D341Med (cell line): ENCODE measurements at regions not wholly inside any gene's neighbourhood (a gene's known extent, or its start where the extent isn't known, plus 50 kb on each side); places are given as distances from the start of the nearest gene placed in this dataset.
A peak's percentile ranks its signal among the peaks of the same experiment; 100 is the strongest.
"Not testable (repeated sequence)": the region's sequence is repeated elsewhere in the genome, so short reads cannot be mapped to it uniquely, and the experiment has no call there.

Experiments used
- DNase-seq: peaks from one replicate; pipeline ENCODE4 v3.0.0; 2012; ENCODE audit warnings: low spot score

- no peak for DNase-seq
Measured at GRCh38 chr11:38562562-38562961, 1964.5 kb upstream of the RAG2 start.

DNA sequence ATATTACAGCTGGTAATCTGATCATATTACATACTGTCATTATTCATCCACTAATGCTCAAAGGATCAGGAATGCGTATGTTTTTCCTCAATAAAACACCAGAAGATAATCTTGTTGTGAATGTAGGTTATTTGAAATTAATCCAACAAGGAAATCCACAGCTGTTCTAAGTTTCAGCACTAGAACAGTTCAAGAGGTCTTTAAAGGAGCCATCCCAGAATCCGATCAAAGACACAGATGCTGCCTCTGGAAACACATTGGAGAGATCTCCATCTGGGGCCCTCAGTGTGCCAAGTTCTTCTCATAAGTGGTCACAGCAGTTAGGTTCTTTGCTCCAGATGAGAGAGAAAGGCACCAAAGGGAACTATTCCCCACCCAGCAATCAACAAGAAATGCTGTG is 1955.1 kb upstream of the RAG2 start:
- DNase-seq, result peak; percentile 43

DNA sequence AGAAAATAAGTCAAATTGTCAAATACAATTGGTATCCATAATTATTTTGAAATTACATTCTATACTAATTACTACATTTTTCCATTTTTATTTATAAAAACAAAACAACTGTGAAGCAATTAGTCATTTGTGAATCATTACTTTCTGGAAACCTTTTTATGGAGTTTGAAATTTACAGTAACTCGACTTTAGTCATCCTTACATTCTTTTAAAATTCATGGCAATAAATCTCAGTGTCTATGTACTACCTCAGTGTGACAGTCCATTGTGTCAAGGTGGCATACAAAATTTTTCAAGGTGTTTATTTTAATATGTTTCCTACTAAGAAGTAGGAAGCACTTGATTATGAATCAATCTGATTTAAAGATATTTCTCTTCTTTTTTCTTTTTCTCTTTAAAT is 1949.4 kb upstream of the RAG2 start:
- no peak for DNase-seq

DNA sequence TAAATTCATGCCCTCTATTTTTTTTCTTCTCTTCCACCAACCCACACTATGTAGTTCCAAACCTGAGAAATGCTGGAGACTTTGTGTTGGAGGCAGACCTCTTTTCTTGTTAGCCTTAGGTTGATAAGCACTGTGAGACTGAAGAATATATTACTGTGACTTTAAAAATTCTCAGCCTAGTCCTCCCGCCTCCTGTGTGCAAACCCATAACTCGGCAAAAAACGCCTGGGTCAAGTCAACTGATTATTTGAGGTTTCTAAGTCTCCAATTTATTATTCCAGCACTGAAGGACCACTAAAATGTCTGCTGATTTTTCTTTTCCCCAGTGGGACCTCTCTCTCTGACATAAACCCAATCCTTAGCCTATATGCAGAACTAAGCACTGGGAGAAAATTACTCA is 1946.0 kb upstream of the RAG2 start:
- no peak for DNase-seq

- no peak for DNase-seq
Measured at GRCh38 chr11:38543311-38543710, 1945.3 kb upstream of the RAG2 start.

DNA sequence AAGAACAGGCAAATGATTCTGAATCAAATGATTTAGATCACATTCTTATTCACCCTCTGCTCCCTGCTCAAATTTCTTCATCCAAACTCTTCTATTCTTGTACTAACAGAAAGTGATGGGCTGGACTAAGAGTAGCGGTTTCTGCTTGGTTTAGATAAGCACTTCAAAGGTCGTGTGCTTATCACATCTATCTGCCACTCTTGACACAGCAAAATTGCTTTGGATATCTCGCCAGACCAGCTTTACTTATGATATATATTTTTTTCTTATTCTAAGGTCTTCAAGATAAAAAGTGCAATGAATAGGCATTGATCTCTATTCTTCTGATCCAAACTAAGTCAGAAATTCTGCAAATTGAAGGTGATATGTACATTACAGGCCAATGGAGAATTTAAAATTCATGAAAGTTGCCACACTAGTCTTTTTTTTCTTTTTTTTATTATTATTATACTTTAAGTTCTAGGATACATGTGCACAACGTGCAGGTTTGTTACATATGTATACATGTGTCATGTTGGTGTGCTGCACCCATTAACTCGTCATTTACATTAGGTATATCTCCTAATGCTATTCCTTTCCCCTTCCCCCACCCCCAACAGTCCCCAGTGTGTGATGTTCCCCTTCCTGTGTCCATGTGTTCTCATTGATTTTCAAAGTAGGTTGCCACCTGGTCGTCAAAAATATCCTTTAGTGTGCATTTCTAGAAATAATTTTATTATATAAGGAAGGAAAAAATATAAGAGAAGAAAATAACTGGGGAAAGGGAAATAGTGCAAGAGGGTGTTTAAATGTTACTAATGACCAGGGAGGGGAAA is 1941.0 kb upstream of the RAG2 start:
- no peak for DNase-seq

GRCh38 chr11:38530226-38530625 is 1932.2 kb upstream of the RAG2 start:
- no peak for DNase-seq

DNA sequence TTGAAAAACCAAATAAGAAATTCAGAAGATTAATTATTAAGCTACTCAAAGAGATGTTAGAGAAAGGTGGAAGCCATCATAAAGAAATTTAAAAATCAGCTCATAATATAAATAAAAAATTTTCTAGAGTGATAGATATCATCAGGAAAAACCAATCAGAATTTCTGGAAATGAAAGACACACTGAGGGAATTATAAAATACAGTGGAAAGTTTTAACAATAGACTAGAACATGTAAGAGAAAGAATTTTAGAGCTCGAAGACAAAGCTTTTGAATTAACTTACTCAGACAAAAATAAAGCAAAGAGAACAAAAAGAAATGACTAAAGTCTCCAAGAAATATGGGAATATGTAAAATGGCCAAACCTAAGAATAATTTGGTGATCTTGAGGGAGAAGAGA is 1926.9 kb upstream of the RAG2 start:
- no peak for DNase-seq

DNA sequence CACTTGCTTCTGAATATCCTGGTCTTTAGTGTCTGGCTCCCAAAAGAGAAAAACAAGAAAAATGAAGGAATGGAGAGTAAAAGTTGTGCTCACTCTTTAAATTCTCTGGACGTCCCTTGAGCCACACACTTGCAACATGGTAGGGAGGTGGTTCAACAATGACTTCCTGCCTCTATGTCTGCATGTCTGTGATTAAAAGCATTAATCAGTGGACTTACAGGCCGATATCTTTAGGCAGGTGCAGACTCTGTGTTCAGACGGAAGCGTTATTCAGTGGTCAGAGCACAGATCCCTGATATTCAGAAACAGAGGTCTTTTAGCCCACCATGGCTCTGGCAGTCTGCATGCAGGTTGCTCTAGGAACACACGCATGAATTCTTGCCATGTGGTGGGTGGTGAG is 1920.0 kb upstream of the RAG2 start:
- DNase-seq, result no peak

DNA sequence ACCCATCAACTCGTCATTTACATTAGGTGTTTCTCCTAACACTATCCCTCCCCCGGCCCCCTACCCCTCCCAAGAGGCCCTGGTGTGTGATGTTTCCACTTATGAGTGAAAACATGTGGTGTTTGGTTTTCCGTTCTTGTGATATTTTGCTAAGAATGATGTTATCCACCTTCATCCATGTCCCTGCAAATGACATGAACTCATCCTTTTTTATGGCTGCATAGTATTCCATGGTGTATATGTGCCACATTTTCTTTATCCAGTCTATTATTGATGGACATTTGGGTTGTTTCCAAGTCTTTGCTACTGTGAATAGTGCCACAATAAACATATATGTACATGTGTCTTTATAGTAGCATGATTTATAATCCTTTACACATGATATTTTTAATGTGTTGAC is 1914.8 kb upstream of the RAG2 start:
- DNase-seq, result not testable (repeated sequence)

- no peak for DNase-seq
Measured at GRCh38 chr11:38510041-38510440, 1912.0 kb upstream of the RAG2 start.

GRCh38 chr11:38503876-38504275 is 1905.8 kb upstream of the RAG2 start:
- no peak for DNase-seq

- DNase-seq, result no peak
Measured at GRCh38 chr11:38498721-38499120, 1900.7 kb upstream of the RAG2 start.

- DNase-seq, result no peak
Measured at GRCh38 chr11:38491986-38492385, 1894.0 kb upstream of the RAG2 start.

DNA sequence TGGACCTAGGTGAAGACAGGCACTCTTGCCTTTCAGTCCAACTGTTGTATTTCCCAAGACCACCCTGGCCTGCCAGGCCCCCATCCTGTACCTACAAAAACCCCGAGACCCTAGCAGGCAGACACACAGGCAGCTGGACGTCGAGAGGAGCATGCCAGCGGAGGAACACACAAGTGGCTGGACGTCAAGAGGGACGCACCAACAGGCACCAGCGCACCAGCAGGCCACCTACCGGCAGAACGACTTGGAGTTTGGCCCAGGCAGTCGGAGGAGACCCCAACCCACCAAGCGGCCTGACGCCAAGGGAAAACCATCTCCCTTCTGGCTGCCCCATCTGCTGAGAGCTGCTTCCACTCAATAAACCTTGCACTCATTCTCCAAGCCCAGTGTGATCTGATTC is 1883.4 kb upstream of the RAG2 start:
- no peak for DNase-seq

GRCh38 chr11:38476808-38477575 is 1879.0 kb upstream of the RAG2 start:
- DNase-seq, result no peak

GRCh38 chr11:38461751-38462150 is 1863.7 kb upstream of the RAG2 start:
- no peak for DNase-seq

DNA sequence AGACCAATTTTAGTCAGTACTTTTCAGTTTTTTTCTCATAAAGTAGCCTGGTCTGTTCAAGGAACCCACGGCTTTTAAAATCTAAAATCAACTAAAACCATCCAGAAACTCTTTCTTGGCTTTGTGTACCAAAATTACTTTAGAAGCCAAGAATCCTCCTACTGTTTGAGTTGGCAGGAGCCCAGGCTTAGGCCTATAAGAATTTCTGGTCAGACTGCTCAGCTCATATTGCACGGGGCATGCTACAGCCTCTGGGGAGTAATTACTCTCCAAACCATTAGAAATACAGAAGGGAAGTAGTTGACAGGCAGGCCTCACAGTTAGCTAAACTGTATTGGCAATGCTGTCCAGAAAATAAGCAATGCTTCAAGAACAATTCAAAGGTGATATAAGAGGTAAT is 1862.9 kb upstream of the RAG2 start:
- peak; percentile 40 for DNase-seq

GRCh38 chr11:38460429-38460828 is 1862.4 kb upstream of the RAG2 start:
- no peak for DNase-seq

DNA sequence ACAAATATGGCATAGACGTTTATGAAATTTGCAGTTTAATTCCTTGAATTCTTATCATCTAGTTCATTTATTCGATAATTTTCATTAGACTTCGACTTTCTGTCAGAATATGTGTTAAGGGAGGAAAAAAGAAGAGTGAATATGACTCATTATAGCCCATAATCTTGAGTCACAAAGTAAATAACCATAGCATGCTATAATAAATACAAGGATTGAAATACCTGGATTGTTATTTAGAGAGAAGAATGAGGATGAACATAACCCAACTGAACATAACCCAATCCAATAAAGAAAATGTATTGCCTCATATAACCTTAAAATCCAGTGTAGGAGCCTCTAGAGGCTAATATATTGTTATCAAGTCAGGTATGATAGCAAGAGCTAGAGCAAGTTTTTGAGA is 1858.3 kb upstream of the RAG2 start:
- DNase-seq, result no peak

DNA sequence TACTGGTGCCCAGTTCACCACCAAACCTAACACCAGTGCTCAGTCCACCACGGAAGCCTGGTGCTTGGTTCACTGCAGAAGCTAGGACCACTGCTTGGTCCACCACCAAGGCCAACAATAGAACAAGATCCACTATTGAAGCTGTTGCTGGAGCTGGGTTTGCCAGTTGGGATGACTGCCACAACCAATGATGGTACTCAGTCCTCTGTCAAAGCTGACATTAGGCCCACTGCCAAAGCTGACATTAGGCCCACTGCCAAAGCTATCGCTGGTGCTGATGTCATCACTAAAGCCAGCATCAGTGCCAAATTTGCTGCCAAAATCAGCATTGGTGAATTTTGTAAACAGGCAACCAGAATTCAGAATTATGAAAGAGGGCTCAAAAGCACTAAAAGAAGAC is 1850.2 kb upstream of the RAG2 start:
- peak; percentile 15 for DNase-seq

GRCh38 chr11:38446336-38446735 is 1848.3 kb upstream of the RAG2 start:
- DNase-seq, result no peak

DNA sequence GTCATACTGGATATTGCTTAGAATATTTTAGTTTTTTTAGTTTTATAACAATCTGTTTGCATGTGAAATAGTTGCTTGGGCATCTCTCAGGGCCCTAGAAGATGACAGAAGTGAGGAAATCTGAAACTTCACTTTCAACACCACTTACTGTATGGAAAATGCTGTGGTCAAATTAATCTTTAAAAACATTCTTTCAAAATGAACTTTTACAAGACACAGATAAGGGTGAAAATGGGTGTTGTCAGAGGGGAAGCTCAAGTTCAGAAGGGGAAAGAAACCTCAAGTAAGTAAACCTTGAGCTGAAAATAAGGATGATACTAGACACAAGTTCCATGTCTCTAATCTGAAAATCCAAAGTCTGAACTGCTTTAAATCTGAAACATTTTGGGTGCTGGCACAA is 1840.1 kb upstream of the RAG2 start:
- DNase-seq, result no peak

GRCh38 chr11:38425578-38425977 is 1827.5 kb upstream of the RAG2 start:
- no peak for DNase-seq
